Choroid plexus epithelial cell (primary cell): ENCODE measurements at regions not wholly inside any gene's neighbourhood (a gene's known extent, or its start where the extent isn't known, plus 50 kb on each side); places are given as distances from the start of the nearest gene placed in this dataset.

Experiments used
- DNase-seq: peaks from one replicate; pipeline ENCODE4 v3.0.0-alpha.2; 2010; ENCODE audit warnings: low read depth
- H3K4me3 ChIP-seq: 2 replicates; pipeline ENCODE4 v1.5.1; 2011; ENCODE audit warnings: low read depth, mild to moderate bottlenecking, control low read depth, low read length, moderate library complexity
- TF ChIP-seq, protein P1 (sequence below): conservative IDR thresholded peaks from 2 replicates; pipeline ENCODE4 v1.5.1; 2011; ENCODE audit warnings: low read depth, mild to moderate bottlenecking, control low read depth, inconsistent platforms, low read length, moderate library complexity

DNA sequence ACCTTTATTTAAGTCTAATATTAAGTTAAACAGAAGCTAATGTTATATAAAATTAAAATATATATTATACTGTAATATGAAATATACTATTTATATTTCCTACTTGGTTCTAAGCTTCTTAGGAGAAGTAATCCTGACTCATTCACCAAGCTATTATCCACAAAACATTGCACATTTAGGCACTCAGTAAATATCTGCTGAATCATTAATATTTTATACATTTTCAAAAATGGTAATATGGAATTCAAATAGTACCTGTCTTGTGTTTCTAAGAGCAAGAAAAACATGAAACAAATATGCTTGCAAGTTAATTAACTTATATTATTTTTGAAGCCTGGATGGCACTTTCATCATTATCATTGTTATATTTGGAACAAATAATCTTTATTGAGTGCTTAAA, 153.0 kb upstream of the CNTN4 start:
- no peak for DNase-seq
- no peak overlapping the region for H3K4me3 ChIP-seq
- TF ChIP-seq, protein P1, sequence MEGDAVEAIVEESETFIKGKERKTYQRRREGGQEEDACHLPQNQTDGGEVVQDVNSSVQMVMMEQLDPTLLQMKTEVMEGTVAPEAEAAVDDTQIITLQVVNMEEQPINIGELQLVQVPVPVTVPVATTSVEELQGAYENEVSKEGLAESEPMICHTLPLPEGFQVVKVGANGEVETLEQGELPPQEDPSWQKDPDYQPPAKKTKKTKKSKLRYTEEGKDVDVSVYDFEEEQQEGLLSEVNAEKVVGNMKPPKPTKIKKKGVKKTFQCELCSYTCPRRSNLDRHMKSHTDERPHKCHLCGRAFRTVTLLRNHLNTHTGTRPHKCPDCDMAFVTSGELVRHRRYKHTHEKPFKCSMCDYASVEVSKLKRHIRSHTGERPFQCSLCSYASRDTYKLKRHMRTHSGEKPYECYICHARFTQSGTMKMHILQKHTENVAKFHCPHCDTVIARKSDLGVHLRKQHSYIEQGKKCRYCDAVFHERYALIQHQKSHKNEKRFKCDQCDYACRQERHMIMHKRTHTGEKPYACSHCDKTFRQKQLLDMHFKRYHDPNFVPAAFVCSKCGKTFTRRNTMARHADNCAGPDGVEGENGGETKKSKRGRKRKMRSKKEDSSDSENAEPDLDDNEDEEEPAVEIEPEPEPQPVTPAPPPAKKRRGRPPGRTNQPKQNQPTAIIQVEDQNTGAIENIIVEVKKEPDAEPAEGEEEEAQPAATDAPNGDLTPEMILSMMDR, result no peak

GRCh38 chr3:1953536-1953935, 145.1 kb upstream of the CNTN4 start:
- TF ChIP-seq, protein P1, result no peak
- H3K4me3 ChIP-seq, result no peak overlapping the region
- DNase-seq, result no peak

- DNase-seq, result no peak
These were observed 144.0 kb upstream of the CNTN4 start for GRCh38 chr3:1954632-1955031.

DNA sequence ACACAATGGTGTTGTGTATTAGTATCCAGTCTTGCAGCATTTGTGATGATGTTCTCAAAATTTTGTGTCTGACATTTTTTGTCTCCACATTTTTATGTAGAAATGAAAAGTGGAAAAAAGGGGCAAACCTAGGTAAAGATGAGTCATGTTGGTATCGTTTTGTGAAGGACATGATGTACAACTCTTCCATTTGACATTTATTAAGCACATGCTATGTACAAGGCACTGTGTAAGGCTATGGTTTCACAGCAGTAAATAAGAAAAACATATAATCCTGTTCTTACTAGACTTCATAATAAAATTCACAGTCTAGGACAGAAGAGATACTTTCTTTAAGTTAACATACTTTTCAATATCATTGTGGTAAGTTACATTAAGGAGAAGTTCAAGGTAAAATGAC, 143.5 kb upstream of the CNTN4 start:
- TF ChIP-seq, protein P1, result no peak
- no peak for DNase-seq
- no peak overlapping the region for H3K4me3 ChIP-seq

More at GRCh38 chr3:1954632-1955031, 144.0 kb upstream of the CNTN4 start:
- H3K4me3 ChIP-seq, result no peak overlapping the region
- TF ChIP-seq, protein P1, result no peak

DNA sequence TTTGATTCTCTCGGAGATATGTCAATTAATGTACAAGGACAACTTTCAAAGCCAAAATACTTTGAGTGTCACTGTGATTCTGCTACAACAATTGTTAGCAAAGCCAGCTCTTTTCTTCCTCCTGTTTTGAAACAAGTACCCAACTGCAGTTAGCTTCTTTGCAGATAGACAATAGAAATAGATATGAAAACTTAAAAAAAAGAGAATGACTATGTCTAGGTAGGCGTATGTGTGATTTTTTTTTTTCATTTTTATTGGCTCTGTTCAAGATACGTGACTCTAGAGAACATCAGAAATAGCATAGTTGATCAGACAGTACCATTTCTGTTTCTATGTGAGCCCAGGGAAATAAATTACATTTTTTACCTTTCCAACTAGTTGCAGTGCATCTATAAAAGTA, 142.9 kb upstream of the CNTN4 start:
- TF ChIP-seq, protein P1, result no peak
- no peak for DNase-seq
- no peak overlapping the region for H3K4me3 ChIP-seq

- no peak for DNase-seq
- TF ChIP-seq, protein P1, result no peak
- no peak overlapping the region for H3K4me3 ChIP-seq
These were observed 138.2 kb upstream of the CNTN4 start for GRCh38 chr3:1960506-1960905.

DNA sequence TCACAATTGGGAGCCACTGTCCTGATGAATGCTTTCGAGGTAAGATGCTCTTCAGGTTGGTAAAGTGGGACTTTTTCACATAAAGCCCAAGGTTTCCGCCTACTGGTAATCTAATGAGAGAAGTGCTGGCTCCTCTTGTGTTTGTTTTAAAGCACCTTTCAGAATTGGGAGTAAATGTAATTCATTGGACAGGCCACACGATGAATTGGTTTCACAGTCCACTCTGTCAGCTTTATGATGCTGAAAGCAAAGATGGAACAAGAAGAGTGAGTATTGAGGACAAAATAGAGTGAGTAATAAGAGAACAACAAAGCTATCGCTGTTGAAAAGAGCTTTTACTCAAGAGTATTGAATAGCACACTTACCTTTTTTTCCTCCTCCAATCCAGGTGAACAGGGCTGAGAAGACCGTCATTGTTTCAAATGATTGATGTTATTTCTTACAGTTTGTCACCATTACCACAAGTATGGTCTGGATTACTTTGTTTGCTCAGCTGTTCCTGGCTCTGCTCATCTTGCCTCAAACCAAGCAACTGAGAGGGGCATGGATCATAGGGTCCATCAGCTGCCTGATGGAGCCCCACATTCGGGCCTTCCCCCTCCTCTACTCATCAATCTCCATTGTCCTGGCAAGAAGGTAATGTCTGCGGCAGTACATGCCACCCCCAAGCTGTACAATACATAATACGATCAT, 136.1 kb upstream of the CNTN4 start:
- TF ChIP-seq, protein P1, result no peak
- H3K4me3 ChIP-seq, result no peak overlapping the region
- DNase-seq, result no peak
